WTC11 (cell line): ENCODE measurements at regions not wholly inside any gene's neighbourhood (a gene's known extent, or its start where the extent isn't known, plus 50 kb on each side); places are given as distances from the start of the nearest gene placed in this dataset.

Source experiments
- ATAC-seq: fragments of 200-7000 bp; cut with Tn5 transposase; 2 replicates; pipeline ENCODE4 v1.10.0; 2021; ENCODE audit warnings: mild to moderate bottlenecking, moderate library complexity
- CTCF ChIA-PET: fragments of 300-600 bp; sonication (Branson Sonifier 250); formaldehyde crosslinking; loops from one replicate; lab custom pipeline; 2021; ENCODE audit warnings: antibody characterized with exemption; lab: Charles Lee
- POLR2A ChIA-PET: fragments of 350-600 bp; sonication (Branson Sonifier 250); formaldehyde crosslinking; loops from one replicate; lab custom pipeline; 2021; ENCODE audit warnings: antibody characterized with exemption; lab: Charles Lee
- DNase-seq: peaks from one replicate; pipeline ENCODE4 v3.0.0; 2021; ENCODE audit warnings: low spot score
- H3K27ac Mint-ChIP-seq: 2 replicates; pipeline ENCODE4 v1.8.0; 2021; ENCODE audit warnings: mixed read lengths
- H3K27me3 Mint-ChIP-seq: 2 replicates; pipeline ENCODE4 v1.8.0; 2021; ENCODE audit warnings: low read depth, mild to moderate bottlenecking, moderate library complexity, mixed read lengths
- H3K36me3 Mint-ChIP-seq: 2 replicates; pipeline ENCODE4 v1.8.0; 2021; ENCODE audit warnings: mixed read lengths
- H3K4me1 Mint-ChIP-seq: 2 replicates; pipeline ENCODE4 v1.8.0; 2022; ENCODE audit warnings: mixed read lengths
- H3K4me3 Mint-ChIP-seq: 2 replicates; pipeline ENCODE4 v1.8.0; 2021; ENCODE audit warnings: mild to moderate bottlenecking, moderate library complexity, mixed read lengths
- H3K9me3 Mint-ChIP-seq: 2 replicates; pipeline ENCODE4 v1.8.0; 2021; ENCODE audit warnings: mixed read lengths
- ATF2 ChIP-seq: sonication (generic); formaldehyde crosslinking; IDR thresholded peaks from 2 replicates; pipeline ENCODE4 v1.8.1; 2022; ENCODE audit warnings: low read depth, missing genetic modification reagents, borderline replicate concordance
- ATF3 ChIP-seq: sonication (generic); formaldehyde crosslinking; conservative IDR thresholded peaks from 2 replicates; pipeline ENCODE4 v1.8.1; 2022; ENCODE audit warnings: mild to moderate bottlenecking, missing genetic modification reagents
- CBFB ChIP-seq: sonication (generic); formaldehyde crosslinking; IDR thresholded peaks from 2 replicates; pipeline ENCODE4 v1.8.1; 2022; ENCODE audit warnings: mild to moderate bottlenecking, low read depth, missing genetic modification reagents
- CREB1 ChIP-seq: sonication (generic); formaldehyde crosslinking; IDR thresholded peaks from 2 replicates; pipeline ENCODE4 v1.8.0; 2023; ENCODE audit warnings: mild to moderate bottlenecking, missing genetic modification reagents
- CTCF ChIP-seq: fragments of 200-600 bp; IDR thresholded peaks from 2 replicates; pipeline ENCODE4 v1.8.0; 2022; ENCODE audit warnings: antibody characterized with exemption
- ETV6 ChIP-seq: sonication (generic); formaldehyde crosslinking; IDR thresholded peaks from 2 replicates; pipeline ENCODE4 v1.8.1; 2022; ENCODE audit warnings: mild to moderate bottlenecking, missing genetic modification reagents
- FOXP1 ChIP-seq: sonication (generic); formaldehyde crosslinking; IDR thresholded peaks from 2 replicates; pipeline ENCODE4 v1.8.0; 2022; ENCODE audit warnings: missing genetic modification reagents, mild to moderate bottlenecking, moderate library complexity, borderline replicate concordance
- FOXP4 ChIP-seq: sonication (generic); formaldehyde crosslinking; IDR thresholded peaks from 2 replicates; pipeline ENCODE4 v1.8.0; 2022; ENCODE audit warnings: mild to moderate bottlenecking, missing genetic modification reagents
- GRHL2 ChIP-seq: fragments of 250-450 bp; sonication (Bioruptor Pico); IDR thresholded peaks from 2 replicates; pipeline ENCODE4 v1.8.0; 2022; ENCODE audit warnings: mild to moderate bottlenecking, moderate library complexity; ENCODE audit not compliant: insufficient replicate concordance, severe bottlenecking
- IRF2 ChIP-seq: sonication (generic); formaldehyde crosslinking; IDR thresholded peaks from 2 replicates; pipeline ENCODE4 v1.8.0; 2022; ENCODE audit warnings: low read depth, missing genetic modification reagents, borderline replicate concordance
- MXD4 ChIP-seq: fragments of 250-450 bp; sonication (Bioruptor Pico); IDR thresholded peaks from 2 replicates; pipeline ENCODE4 v1.8.0; 2021; ENCODE audit warnings: mild to moderate bottlenecking, moderate library complexity, borderline replicate concordance
- NFE2L1 ChIP-seq: sonication (generic); formaldehyde crosslinking; IDR thresholded peaks from 2 replicates; pipeline ENCODE4 v1.8.1; 2023; ENCODE audit warnings: missing genetic modification reagents
- NFYB ChIP-seq: sonication (generic); formaldehyde crosslinking; conservative IDR thresholded peaks from 2 replicates; pipeline ENCODE4 v1.8.0; 2022; ENCODE audit warnings: low read depth, missing genetic modification reagents
- NR2C2 ChIP-seq: sonication (generic); formaldehyde crosslinking; IDR thresholded peaks from 2 replicates; pipeline ENCODE4 v1.8.0; 2022; ENCODE audit warnings: mild to moderate bottlenecking, missing genetic modification reagents
- OVOL2 ChIP-seq: fragments of 250-450 bp; sonication (Bioruptor Pico); IDR thresholded peaks from 2 replicates; pipeline ENCODE4 v1.9.0; 2021; ENCODE audit warnings: mild to moderate bottlenecking, borderline replicate concordance
- PRRX2 ChIP-seq: fragments of 250-450 bp; sonication (Bioruptor Pico); IDR thresholded peaks from 2 replicates; pipeline ENCODE4 v1.8.0; 2021; ENCODE audit warnings: mild to moderate bottlenecking
- RELA ChIP-seq: sonication (generic); formaldehyde crosslinking; IDR thresholded peaks from 2 replicates; pipeline ENCODE4 v1.8.1; 2022; ENCODE audit warnings: missing genetic modification reagents, mild to moderate bottlenecking, borderline replicate concordance
- SMAD3 ChIP-seq: sonication (generic); formaldehyde crosslinking; IDR thresholded peaks from 2 replicates; pipeline ENCODE4 v1.8.0; 2022; ENCODE audit warnings: missing genetic modification reagents, mild to moderate bottlenecking, borderline replicate concordance
- SMAD4 ChIP-seq: sonication (generic); formaldehyde crosslinking; IDR thresholded peaks from 2 replicates; pipeline ENCODE4 v1.8.0; 2022; ENCODE audit warnings: mild to moderate bottlenecking, missing genetic modification reagents
- TP53 ChIP-seq: sonication (generic); formaldehyde crosslinking; IDR thresholded peaks from 2 replicates; pipeline ENCODE4 v1.8.1; 2023; ENCODE audit warnings: mild to moderate bottlenecking, missing genetic modification reagents
- USF2 ChIP-seq: sonication (generic); formaldehyde crosslinking; IDR thresholded peaks from 2 replicates; pipeline ENCODE4 v1.8.1; 2023; ENCODE audit warnings: mild to moderate bottlenecking, missing genetic modification reagents, moderate library complexity
- ZNF121 ChIP-seq: sonication (generic); formaldehyde crosslinking; IDR thresholded peaks from 2 replicates; pipeline ENCODE4 v1.8.0; 2023; ENCODE audit warnings: missing genetic modification reagents
- ZNF512 ChIP-seq: sonication (generic); formaldehyde crosslinking; IDR thresholded peaks from 2 replicates; pipeline ENCODE4 v1.8.1; 2022; ENCODE audit warnings: missing genetic modification reagents, borderline replicate concordance

GRCh38 chr4:83213640-83214039 lies 71.0 kb downstream of the COQ2 start:
- ATAC-seq, result no peak
- POLR2A ChIA-PET, result no interaction called here
- peaks cover 4% of the 10 kb centered on the region for H3K36me3 Mint-ChIP-seq
- peaks cover 35% of the 10 kb centered on the region for H3K4me1 Mint-ChIP-seq
- no peak overlapping the region for H3K4me3 Mint-ChIP-seq
- no peak for DNase-seq
- peaks cover 20% of the 10 kb centered on the region for H3K9me3 Mint-ChIP-seq
- TF ChIP-seq NFE2L1 (CRISPR knock-in tag) (no peak), ZNF512 (CRISPR knock-in tag) (no peak), SMAD4 (CRISPR knock-in tag) (no peak), ZNF121 (no peak), GRHL2 (CRISPR knock-in tag) (no peak), PRRX2 (CRISPR knock-in tag) (no peak), IRF2 (CRISPR knock-in tag) (no peak), CBFB (CRISPR knock-in tag) (no peak), CTCF (no peak), ATF3 (CRISPR knock-in tag) (no peak), CREB1 (CRISPR knock-in tag) (no peak), SMAD3 (CRISPR knock-in tag) (no peak), ATF2 (no peak)
- CTCF ChIA-PET, result no interaction called here
- H3K27ac Mint-ChIP-seq, result no peak overlapping the region
- peaks cover 8% of the 10 kb centered on the region for H3K27me3 Mint-ChIP-seq

- Mint-ChIP-seq H3K27ac (no peak overlapping the region), H3K9me3 (peaks cover 33% of the 10 kb centered on the region), H3K4me1 (peaks cover 28% of the 10 kb centered on the region), H3K27me3 (peaks cover 16% of the 10 kb centered on the region), H3K36me3 (peaks cover 14% of the 10 kb centered on the region), H3K4me3 (no peak overlapping the region)
- ATAC-seq (no peak), DNase-seq (no peak)
- TF ChIP-seq NFYB (CRISPR knock-in tag) (no peak), TP53 (CRISPR knock-in tag) (no peak), FOXP4 (CRISPR knock-in tag) (no peak), MXD4 (CRISPR knock-in tag) (no peak), USF2 (CRISPR knock-in tag) (no peak), ATF2 (no peak), CREB1 (CRISPR knock-in tag) (no peak), GRHL2 (CRISPR knock-in tag) (no peak), NR2C2 (CRISPR knock-in tag) (no peak), OVOL2 (CRISPR knock-in tag) (no peak), FOXP1 (CRISPR knock-in tag) (no peak), ETV6 (no peak), SMAD4 (CRISPR knock-in tag) (no peak), RELA (CRISPR knock-in tag) (no peak)
- ChIA-PET CTCF (interaction anchor here (1.7 kb wide), 1 partner anchor 138 kb away, joined by 4 read pairs; no protein-coding TSS in a partner anchor), POLR2A (no interaction called here)
Observed at GRCh38 chr4:83212041-83212851, 72.4 kb downstream of the COQ2 start.
